H1 (cell line): ENCODE measurements at regions not wholly inside any gene's neighbourhood (a gene's known extent, or its start where the extent isn't known, plus 50 kb on each side); places are given as distances from the start of the nearest gene placed in this dataset.

ENCODE experiments used
- BRCA1 ChIP-seq: IDR thresholded peaks from 2 replicates; pipeline ENCODE4 v1.6.1; 2012; ENCODE audit warnings: low read depth, low read length, improper control_type of control experiment
- CTCF ChIP-seq, 3 experiments: IDR thresholded peaks; 1 replicate in 2 of 3; 2 replicates in 1 of 3; pipeline versions ENCODE4 v1.5.1 to v1.6.1; 2011; ENCODE audit warnings: low read length in 3 of 3, mild to moderate bottlenecking in 3 of 3, inconsistent platforms in 2 of 3, low read depth in 1 of 3, moderate library complexity in 1 of 3; ENCODE audit not compliant: insufficient read depth in 1 of 3; ENCODE audit errors: control extremely low read depth in 1 of 3
- SAP30 ChIP-seq: fragments of 300-600 bp; sonication (generic); IDR thresholded peaks from 2 replicates; pipeline ENCODE4 v1.7.1; 2012; ENCODE audit warnings: low read length, moderate library complexity, mild to moderate bottlenecking, inconsistent platforms; ENCODE audit not compliant: insufficient read depth, insufficient replicate concordance
- SP4 ChIP-seq: IDR thresholded peaks from 2 replicates; pipeline ENCODE4 v1.6.1; 2012; ENCODE audit warnings: low read length, inconsistent platforms
- TAF1 ChIP-seq: IDR thresholded peaks from 2 replicates; pipeline ENCODE4 v1.6.1; 2011; ENCODE audit warnings: mild to moderate bottlenecking, low read depth, low read length
- TAF7 ChIP-seq: optimal IDR thresholded peaks from 2 replicates; pipeline ENCODE3; 2011; ENCODE audit warnings: low read depth, mild to moderate bottlenecking, inconsistent platforms, low read length, moderate library complexity, borderline replicate concordance

- TF ChIP-seq CTCF (IDR thresholded peaks at IDR 0.05; ENCODE audit: control extremely low read depth in 1 of 3, insufficient read depth in 1 of 3, low read depth in 1 of 3, low read length in 3 of 3) = no peak
- no peak for TF ChIP-seq TAF1
- TF ChIP-seq BRCA1 = no peak
- TF ChIP-seq SP4 = no peak
- TF ChIP-seq TAF7 = no peak
- no peak for TF ChIP-seq SAP30
These were observed 177.7 kb upstream of the PRSS1 start (continued) for GRCh38 chr7:142571581-142571980.
